ENCODE measurements at regions not wholly inside any gene's neighbourhood (a gene's known extent, or its start where the extent isn't known, plus 50 kb on each side); places are given as distances from the start of the nearest gene placed in this dataset.

GRCh38 chr3:28171962-28172361, 69.5 kb upstream of the CMC1 start:
- Histone ChIP-seq H3K9me3 (ENCODE audit: control insufficient read depth, low read depth, low read length) (no peaks in the 10 kb centered on the region), H3K4me1 (ENCODE audit: control insufficient read depth, low read depth, low read length) (no peaks in the 10 kb centered on the region), H3K9ac (ENCODE audit: low read length) (no peak overlapping the region), H3K36me3 (ENCODE audit: control insufficient read depth, low read depth, low read length) (no peaks in the 10 kb centered on the region), H3K4me3 (ENCODE audit: low read length) (no peak overlapping the region), H3K27ac (ENCODE audit: low read length) (no peak overlapping the region), H3K27me3 (ENCODE audit: control insufficient read depth, insufficient read depth, low read length) (no peaks in the 10 kb centered on the region)

- H3K36me3 ChIP-seq (ENCODE audit: control insufficient read depth, low read depth, low read length) = no peaks in the 10 kb centered on the region
- H3K27ac ChIP-seq (ENCODE audit: low read length) = no peak overlapping the region
- no peaks in the 10 kb centered on the region for H3K9me3 ChIP-seq (ENCODE audit: control insufficient read depth, low read depth, low read length)
- H3K4me1 ChIP-seq (ENCODE audit: control insufficient read depth, low read depth, low read length) = no peaks in the 10 kb centered on the region
- H3K27me3 ChIP-seq (ENCODE audit: control insufficient read depth, insufficient read depth, low read length) = no peaks in the 10 kb centered on the region
- no peak overlapping the region for H3K9ac ChIP-seq (ENCODE audit: low read length)
- no peak overlapping the region for H3K4me3 ChIP-seq (ENCODE audit: low read length)
Observed at GRCh38 chr3:28172748-28173147, 68.7 kb upstream of the CMC1 start.

- H3K4me1 ChIP-seq (ENCODE audit: control insufficient read depth, low read depth, low read length) = no peaks in the 10 kb centered on the region
- no peaks in the 10 kb centered on the region for H3K9me3 ChIP-seq (ENCODE audit: control insufficient read depth, low read depth, low read length)
- H3K27me3 ChIP-seq (ENCODE audit: control insufficient read depth, insufficient read depth, low read length) = no peaks in the 10 kb centered on the region
- H3K4me3 ChIP-seq (ENCODE audit: low read length) = no peak overlapping the region
- H3K27ac ChIP-seq (ENCODE audit: low read length) = no peak overlapping the region
- H3K36me3 ChIP-seq (ENCODE audit: control insufficient read depth, low read depth, low read length) = no peaks in the 10 kb centered on the region
- H3K9ac ChIP-seq (ENCODE audit: low read length) = no peak overlapping the region
Observed at GRCh38 chr3:28173836-28174235, 67.6 kb upstream of the CMC1 start.

DNA sequence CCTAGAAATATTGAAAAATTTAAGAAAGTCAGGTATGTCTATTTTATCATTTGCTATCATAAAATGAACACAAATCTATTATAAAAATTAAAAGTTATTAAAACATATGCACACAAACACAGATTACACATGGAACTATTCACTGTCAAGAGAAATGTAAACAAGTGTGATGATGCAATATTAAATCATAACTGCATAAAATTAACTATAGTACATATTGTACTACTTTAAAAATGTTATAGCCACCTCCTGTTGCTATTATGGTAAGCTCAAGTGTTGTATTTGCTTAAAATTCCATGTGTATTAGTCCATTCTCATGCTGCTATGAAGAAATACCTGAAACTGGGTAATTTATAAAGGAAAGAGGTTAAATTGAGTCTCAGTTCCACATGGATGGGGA, 54.7 kb upstream of the CMC1 start:
- Histone ChIP-seq H3K27ac (ENCODE audit: low read length) (no peak overlapping the region), H3K4me1 (ENCODE audit: control insufficient read depth, low read depth, low read length) (no peaks in the 10 kb centered on the region), H3K27me3 (ENCODE audit: control insufficient read depth, insufficient read depth, low read length) (no peaks in the 10 kb centered on the region), H3K36me3 (ENCODE audit: control insufficient read depth, low read depth, low read length) (no peaks in the 10 kb centered on the region), H3K9ac (ENCODE audit: low read length) (no peak overlapping the region), H3K4me3 (ENCODE audit: low read length) (no peak overlapping the region), H3K9me3 (ENCODE audit: control insufficient read depth, low read depth, low read length) (no peaks in the 10 kb centered on the region)

- Histone ChIP-seq H3K27me3 (ENCODE audit: control insufficient read depth, insufficient read depth, low read length) (no peaks in the 10 kb centered on the region), H3K9ac (ENCODE audit: low read length) (no peak overlapping the region), H3K9me3 (ENCODE audit: control insufficient read depth, low read depth, low read length) (no peaks in the 10 kb centered on the region), H3K36me3 (ENCODE audit: control insufficient read depth, low read depth, low read length) (no peaks in the 10 kb centered on the region), H3K27ac (ENCODE audit: low read length) (no peak overlapping the region), H3K4me1 (ENCODE audit: control insufficient read depth, low read depth, low read length) (no peaks in the 10 kb centered on the region), H3K4me3 (ENCODE audit: low read length) (no peak overlapping the region)
Observed at GRCh38 chr3:28188686-28189085, 52.7 kb upstream of the CMC1 start.

DNA sequence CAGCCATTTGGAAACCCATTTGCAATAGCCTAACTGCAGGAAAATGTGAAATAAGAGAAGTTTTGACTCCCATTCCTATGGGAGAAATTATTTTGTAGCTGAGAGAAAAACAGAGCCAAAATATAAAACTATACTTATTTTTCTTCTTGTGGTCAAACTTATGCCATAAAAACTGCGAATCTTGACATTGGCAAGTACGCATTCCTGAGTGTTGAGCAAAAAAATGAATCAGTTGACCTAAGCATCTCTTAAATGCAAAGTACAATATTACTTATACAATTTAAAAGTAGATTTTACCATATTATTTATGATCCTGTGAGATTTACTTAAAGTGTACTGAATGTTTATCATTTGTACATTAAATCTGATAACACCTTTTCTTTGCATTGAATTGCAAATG, 50.1 kb upstream of the CMC1 start:
- no peaks in the 10 kb centered on the region for H3K36me3 ChIP-seq (ENCODE audit: control insufficient read depth, low read depth, low read length)
- H3K27ac ChIP-seq (ENCODE audit: low read length) = no peak overlapping the region
- no peak overlapping the region for H3K4me3 ChIP-seq (ENCODE audit: low read length)
- no peaks in the 10 kb centered on the region for H3K9me3 ChIP-seq (ENCODE audit: control insufficient read depth, low read depth, low read length)
- H3K4me1 ChIP-seq (ENCODE audit: control insufficient read depth, low read depth, low read length) = no peaks in the 10 kb centered on the region
- no peak overlapping the region for H3K9ac ChIP-seq (ENCODE audit: low read length)
- no peaks in the 10 kb centered on the region for H3K27me3 ChIP-seq (ENCODE audit: control insufficient read depth, insufficient read depth, low read length)

Data from iPS-18a (cell line).